A673 (cell line): ENCODE measurements at regions not wholly inside any gene's neighbourhood (a gene's known extent, or its start where the extent isn't known, plus 50 kb on each side); places are given as distances from the start of the nearest gene placed in this dataset.
"Not testable (repeated sequence)": the region's sequence is repeated elsewhere in the genome, so short reads cannot be mapped to it uniquely, and the experiment has no call there.

ENCODE experiments used
- EZH2 ChIP-seq: fragments of 200-600 bp; sonication (generic); IDR thresholded peaks from 2 replicates; pipeline ENCODE4 v1.6.1; 2017; ENCODE audit warnings: borderline replicate concordance, low read depth, mild to moderate bottlenecking, mixed read lengths, antibody characterized with exemption, low read length; ENCODE audit not compliant: poor library complexity, severe bottlenecking
- TF ChIP-seq, protein P1 (sequence below): fragments of 300-800, 200-600 bp; sonication (generic); conservative IDR thresholded peaks from 2 replicates; pipeline ENCODE4 v1.5.1; 2017; ENCODE audit warnings: low read depth, mild to moderate bottlenecking, antibody characterized with exemption, low read length, moderate library complexity, mixed read lengths

- TF ChIP-seq, protein P1, sequence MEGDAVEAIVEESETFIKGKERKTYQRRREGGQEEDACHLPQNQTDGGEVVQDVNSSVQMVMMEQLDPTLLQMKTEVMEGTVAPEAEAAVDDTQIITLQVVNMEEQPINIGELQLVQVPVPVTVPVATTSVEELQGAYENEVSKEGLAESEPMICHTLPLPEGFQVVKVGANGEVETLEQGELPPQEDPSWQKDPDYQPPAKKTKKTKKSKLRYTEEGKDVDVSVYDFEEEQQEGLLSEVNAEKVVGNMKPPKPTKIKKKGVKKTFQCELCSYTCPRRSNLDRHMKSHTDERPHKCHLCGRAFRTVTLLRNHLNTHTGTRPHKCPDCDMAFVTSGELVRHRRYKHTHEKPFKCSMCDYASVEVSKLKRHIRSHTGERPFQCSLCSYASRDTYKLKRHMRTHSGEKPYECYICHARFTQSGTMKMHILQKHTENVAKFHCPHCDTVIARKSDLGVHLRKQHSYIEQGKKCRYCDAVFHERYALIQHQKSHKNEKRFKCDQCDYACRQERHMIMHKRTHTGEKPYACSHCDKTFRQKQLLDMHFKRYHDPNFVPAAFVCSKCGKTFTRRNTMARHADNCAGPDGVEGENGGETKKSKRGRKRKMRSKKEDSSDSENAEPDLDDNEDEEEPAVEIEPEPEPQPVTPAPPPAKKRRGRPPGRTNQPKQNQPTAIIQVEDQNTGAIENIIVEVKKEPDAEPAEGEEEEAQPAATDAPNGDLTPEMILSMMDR, result not testable (repeated sequence)
- TF ChIP-seq EZH2, result not testable (repeated sequence)
These were observed 3958.4 kb upstream of the OR11H1 start for GRCh38 chr22:11569564-11569940.
